ENCODE measurements at regions not wholly inside any gene's neighbourhood (a gene's known extent, or its start where the extent isn't known, plus 50 kb on each side); places are given as distances from the start of the nearest gene placed in this dataset.
"Not testable (repeated sequence)": the region's sequence is repeated elsewhere in the genome, so short reads cannot be mapped to it uniquely, and the experiment has no call there.

DNA sequence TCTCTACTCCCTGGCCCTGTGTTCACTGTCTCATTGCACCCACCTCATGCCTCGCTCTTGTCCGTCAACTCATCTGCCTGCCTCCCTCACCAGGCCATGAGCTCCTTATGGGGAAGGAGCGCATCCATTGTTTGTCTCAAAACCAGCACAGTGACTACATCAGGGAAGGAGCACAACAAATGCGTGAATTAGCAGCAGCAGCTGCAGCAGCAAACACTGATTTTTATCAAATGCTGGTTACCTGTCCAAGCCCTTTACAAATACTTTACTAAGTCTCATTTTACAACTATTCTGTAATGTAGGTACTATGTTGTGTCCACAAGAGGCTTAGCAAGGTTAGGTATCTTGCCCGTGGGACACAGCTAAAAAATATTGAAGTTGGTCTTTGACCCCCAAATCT is 85.9 kb upstream of the PLET1 start:
- Histone ChIP-seq H3K4me3 (ENCODE audit: low read depth in 1 of 3, low read length in 3 of 3) (no peak overlapping the region), H3K9me3 (ENCODE audit: control insufficient read depth in 4 of 4, low read length in 3 of 4) (no peaks in the 10 kb centered on the region), H3K27me3 (ENCODE audit: control insufficient read depth in 4 of 4, insufficient read depth in 4 of 4, low read length in 3 of 4) (no peaks in the 10 kb centered on the region), H3K27ac (ENCODE audit: low read depth in 1 of 2, low read length in 2 of 2) (no peak overlapping the region), H3K36me3 (ENCODE audit: control insufficient read depth in 4 of 4, insufficient read depth in 3 of 4, low read depth in 1 of 4, low read length in 3 of 4) (no peaks in the 10 kb centered on the region), H3K4me1 (ENCODE audit: control insufficient read depth in 4 of 4, insufficient read depth in 4 of 4, low read length in 3 of 4) (no peaks in the 10 kb centered on the region), H3K9ac (ENCODE audit: low read depth in 1 of 2, low read length in 2 of 2) (no peak overlapping the region)
- TF ChIP-seq, protein P1, sequence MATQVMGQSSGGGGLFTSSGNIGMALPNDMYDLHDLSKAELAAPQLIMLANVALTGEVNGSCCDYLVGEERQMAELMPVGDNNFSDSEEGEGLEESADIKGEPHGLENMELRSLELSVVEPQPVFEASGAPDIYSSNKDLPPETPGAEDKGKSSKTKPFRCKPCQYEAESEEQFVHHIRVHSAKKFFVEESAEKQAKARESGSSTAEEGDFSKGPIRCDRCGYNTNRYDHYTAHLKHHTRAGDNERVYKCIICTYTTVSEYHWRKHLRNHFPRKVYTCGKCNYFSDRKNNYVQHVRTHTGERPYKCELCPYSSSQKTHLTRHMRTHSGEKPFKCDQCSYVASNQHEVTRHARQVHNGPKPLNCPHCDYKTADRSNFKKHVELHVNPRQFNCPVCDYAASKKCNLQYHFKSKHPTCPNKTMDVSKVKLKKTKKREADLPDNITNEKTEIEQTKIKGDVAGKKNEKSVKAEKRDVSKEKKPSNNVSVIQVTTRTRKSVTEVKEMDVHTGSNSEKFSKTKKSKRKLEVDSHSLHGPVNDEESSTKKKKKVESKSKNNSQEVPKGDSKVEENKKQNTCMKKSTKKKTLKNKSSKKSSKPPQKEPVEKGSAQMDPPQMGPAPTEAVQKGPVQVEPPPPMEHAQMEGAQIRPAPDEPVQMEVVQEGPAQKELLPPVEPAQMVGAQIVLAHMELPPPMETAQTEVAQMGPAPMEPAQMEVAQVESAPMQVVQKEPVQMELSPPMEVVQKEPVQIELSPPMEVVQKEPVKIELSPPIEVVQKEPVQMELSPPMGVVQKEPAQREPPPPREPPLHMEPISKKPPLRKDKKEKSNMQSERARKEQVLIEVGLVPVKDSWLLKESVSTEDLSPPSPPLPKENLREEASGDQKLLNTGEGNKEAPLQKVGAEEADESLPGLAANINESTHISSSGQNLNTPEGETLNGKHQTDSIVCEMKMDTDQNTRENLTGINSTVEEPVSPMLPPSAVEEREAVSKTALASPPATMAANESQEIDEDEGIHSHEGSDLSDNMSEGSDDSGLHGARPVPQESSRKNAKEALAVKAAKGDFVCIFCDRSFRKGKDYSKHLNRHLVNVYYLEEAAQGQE (IDR thresholded peaks at IDR 0.05), result no peak
- TF ChIP-seq HNF4G (IDR thresholded peaks at IDR 0.05), result no peak
- no peak for TF ChIP-seq SP1 (IDR thresholded peaks at IDR 0.05)
- no peak for TF ChIP-seq RAD21 (IDR thresholded peaks at IDR 0.05)
- TF ChIP-seq YY1 (IDR thresholded peaks at IDR 0.05), result no peak
- no peak for TF ChIP-seq RXRA (IDR thresholded peaks at IDR 0.05)
- no peak for TF ChIP-seq HNF4A (conservative IDR thresholded peaks at IDR 0.05)
- 96% methylated on average over 5 of the region's 5 CpGs for WGBS
- no peak for DNase-seq (ENCODE audit: low spot score)

DNA sequence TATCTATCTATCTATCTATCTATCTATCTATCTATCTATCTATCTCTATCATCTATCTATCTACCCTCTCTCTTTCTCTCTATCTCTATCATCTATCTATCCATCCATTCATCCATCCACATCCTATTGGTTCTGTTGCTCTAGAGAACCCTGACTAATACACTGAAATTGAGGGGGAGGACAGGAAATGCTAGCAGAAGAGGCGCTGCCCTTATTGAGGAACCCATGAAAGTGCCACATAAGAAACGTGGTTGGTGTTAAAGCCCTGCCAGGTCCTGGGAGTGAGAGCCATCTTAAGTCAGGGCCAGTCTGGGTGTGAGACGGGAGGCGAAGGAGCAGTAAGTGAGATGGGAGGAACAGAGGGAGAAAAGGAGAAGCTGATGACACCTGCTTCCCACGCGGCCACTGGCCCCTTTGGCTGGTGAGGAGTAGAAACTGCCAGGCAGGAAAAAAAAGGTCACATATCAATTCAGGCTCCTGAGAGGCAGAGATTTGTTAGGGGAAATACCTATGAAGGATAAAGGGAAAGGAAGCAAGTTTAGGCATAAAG is 87.9 kb upstream of the PLET1 start:
- no peaks in the 10 kb centered on the region for H3K9me3 ChIP-seq (ENCODE audit: control insufficient read depth in 4 of 4, low read length in 3 of 4)
- H3K36me3 ChIP-seq (ENCODE audit: control insufficient read depth in 4 of 4, insufficient read depth in 3 of 4, low read depth in 1 of 4, low read length in 3 of 4), result no peaks in the 10 kb centered on the region
- H3K4me3 ChIP-seq (ENCODE audit: low read depth in 1 of 3, low read length in 3 of 3), result no peak overlapping the region
- no peaks in the 10 kb centered on the region for H3K27me3 ChIP-seq (ENCODE audit: control insufficient read depth in 4 of 4, insufficient read depth in 4 of 4, low read length in 3 of 4)
- H3K4me1 ChIP-seq (ENCODE audit: control insufficient read depth in 4 of 4, insufficient read depth in 4 of 4, low read length in 3 of 4), result no peaks in the 10 kb centered on the region
- TF ChIP-seq, protein P2, sequence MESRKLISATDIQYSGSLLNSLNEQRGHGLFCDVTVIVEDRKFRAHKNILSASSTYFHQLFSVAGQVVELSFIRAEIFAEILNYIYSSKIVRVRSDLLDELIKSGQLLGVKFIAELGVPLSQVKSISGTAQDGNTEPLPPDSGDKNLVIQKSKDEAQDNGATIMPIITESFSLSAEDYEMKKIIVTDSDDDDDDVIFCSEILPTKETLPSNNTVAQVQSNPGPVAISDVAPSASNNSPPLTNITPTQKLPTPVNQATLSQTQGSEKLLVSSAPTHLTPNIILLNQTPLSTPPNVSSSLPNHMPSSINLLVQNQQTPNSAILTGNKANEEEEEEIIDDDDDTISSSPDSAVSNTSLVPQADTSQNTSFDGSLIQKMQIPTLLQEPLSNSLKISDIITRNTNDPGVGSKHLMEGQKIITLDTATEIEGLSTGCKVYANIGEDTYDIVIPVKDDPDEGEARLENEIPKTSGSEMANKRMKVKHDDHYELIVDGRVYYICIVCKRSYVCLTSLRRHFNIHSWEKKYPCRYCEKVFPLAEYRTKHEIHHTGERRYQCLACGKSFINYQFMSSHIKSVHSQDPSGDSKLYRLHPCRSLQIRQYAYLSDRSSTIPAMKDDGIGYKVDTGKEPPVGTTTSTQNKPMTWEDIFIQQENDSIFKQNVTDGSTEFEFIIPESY (IDR thresholded peaks at IDR 0.05), result no peak
- TF ChIP-seq, protein P3, sequence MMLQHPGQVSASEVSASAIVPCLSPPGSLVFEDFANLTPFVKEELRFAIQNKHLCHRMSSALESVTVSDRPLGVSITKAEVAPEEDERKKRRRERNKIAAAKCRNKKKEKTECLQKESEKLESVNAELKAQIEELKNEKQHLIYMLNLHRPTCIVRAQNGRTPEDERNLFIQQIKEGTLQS (IDR thresholded peaks at IDR 0.05), result no peak
- TF ChIP-seq, protein P1 (IDR thresholded peaks at IDR 0.05), result no peak
- no peak overlapping the region for H3K27ac ChIP-seq (ENCODE audit: low read depth in 1 of 2, low read length in 2 of 2)
- WGBS, result 83% methylated on average over 6 of the region's 6 CpGs
- no peak overlapping the region for H3K9ac ChIP-seq (ENCODE audit: low read depth in 1 of 2, low read length in 2 of 2)
- no peak for DNase-seq (ENCODE audit: low spot score)

DNA sequence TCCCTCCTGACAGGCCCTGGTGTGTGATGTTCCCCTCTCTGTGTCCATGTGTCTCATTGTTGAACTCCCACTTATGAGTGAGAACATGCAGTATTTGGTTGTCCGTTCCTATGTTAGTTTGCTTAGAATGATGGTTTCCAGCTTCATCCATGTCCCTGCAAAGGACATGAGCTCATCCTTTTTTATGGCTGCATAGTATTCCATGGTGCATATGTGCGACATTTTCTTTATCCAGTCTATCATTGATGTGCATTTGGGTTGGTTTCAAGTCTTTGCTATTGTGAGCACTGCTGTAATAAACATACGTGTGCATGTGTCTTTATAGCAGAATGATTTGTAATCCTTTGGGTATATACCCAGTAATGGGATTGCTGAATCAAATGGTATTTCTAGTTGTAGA is 90.8 kb upstream of the PLET1 start:
- H3K36me3 ChIP-seq (ENCODE audit: control insufficient read depth in 4 of 4, insufficient read depth in 3 of 4, low read depth in 1 of 4, low read length in 3 of 4); H3K9ac ChIP-seq (ENCODE audit: low read depth in 1 of 2, low read length in 2 of 2); H3K4me3 ChIP-seq (ENCODE audit: low read depth in 1 of 3, low read length in 3 of 3); H3K4me1 ChIP-seq (ENCODE audit: control insufficient read depth in 4 of 4, insufficient read depth in 4 of 4, low read length in 3 of 4); H3K9me3 ChIP-seq (ENCODE audit: control insufficient read depth in 4 of 4, low read length in 3 of 4); H3K27me3 ChIP-seq (ENCODE audit: control insufficient read depth in 4 of 4, insufficient read depth in 4 of 4, low read length in 3 of 4); DNase-seq (ENCODE audit: low spot score); H3K27ac ChIP-seq (ENCODE audit: low read depth in 1 of 2, low read length in 2 of 2): not testable (repeated sequence)
- WGBS, result 93% methylated on average over 3 of the region's 3 CpGs

Data from liver (tissue), 7 donors.